GM18873 (cell line): ENCODE measurements at regions not wholly inside any gene's neighbourhood (a gene's known extent, or its start where the extent isn't known, plus 50 kb on each side); places are given as distances from the start of the nearest gene placed in this dataset.

Experiments
- ATAC-seq: cut with Tn5 transposase; IDR thresholded peaks from one replicate; pipeline ENCODE4 v1.9.1; 2021; ENCODE audit warnings: mild to moderate bottlenecking, moderate library complexity, moderate number of reproducible peaks; ENCODE audit not compliant: unreplicated experiment, low FRiP score

DNA sequence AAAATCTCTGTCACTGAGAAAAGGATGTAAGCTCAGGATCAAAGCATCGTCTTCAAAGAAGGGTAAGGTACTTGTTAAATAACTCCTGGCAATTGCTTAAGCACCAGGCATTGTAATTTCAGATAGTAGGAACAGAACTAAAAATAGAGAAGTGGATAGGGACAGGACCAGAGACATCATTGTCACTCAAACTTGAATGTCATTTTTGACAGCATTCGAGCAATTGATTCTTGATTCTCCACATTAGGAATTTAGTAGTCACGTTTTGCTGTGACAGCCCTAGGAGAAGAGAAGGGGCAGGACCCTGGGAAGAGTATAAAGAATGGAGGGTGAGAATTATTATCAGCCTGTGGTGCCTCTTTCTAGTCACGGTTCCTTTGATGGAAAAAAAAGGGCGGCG lies 50.1 kb upstream of the BACH2 start:
- no peak for ATAC-seq
